ENCODE measurements at regions not wholly inside any gene's neighbourhood (a gene's known extent, or its start where the extent isn't known, plus 50 kb on each side); places are given as distances from the start of the nearest gene placed in this dataset.
"Not testable (repeated sequence)": the region's sequence is repeated elsewhere in the genome, so short reads cannot be mapped to it uniquely, and the experiment has no call there.

DNA sequence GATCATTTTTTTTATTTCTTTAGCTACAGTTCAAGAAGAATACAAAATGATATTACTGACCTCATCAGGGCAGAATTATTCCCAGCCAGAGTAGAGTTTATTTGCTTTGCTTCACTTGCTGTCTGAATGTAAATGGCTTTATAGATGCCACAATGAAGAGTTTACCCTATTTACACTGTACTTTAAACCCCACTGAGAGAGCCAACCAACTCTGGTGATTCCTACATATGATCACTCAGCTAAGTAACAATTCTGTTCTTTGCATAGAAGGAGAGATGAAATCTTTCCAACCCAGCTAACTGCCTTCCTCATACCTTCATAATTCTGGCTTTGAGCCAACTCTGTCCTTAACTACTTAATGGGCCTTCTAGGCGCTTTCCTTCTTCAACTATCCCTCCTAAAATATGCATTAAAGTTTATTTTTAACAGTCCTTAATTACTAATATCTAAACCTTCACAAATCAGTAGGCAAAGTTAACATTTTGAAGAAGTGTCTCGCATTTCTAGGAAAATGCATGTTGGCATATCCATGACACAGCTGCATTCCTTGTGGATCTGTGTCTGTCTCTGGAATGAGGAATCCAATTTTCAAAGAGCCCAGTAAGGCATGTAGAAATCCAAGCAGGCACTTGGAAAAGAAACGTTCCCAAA is 284.8 kb upstream of the GRAMD2B start:
- no peaks in the 10 kb centered on the region for H3K36me3 ChIP-seq (ENCODE audit: control insufficient read depth, insufficient read depth, low read length)
- H3K9me3 ChIP-seq (ENCODE audit: control insufficient read depth, insufficient read depth, low read length): no peaks in the 10 kb centered on the region
- H3K27ac ChIP-seq (ENCODE audit: low read depth, low read length): no peak overlapping the region
- H3K4me1 ChIP-seq (ENCODE audit: control insufficient read depth, insufficient read depth, low read length): no peaks in the 10 kb centered on the region
- 90% methylated on average over 2 of the region's 3 CpGs for WGBS (ENCODE audit: insufficient coverage)
- no peaks in the 10 kb centered on the region for H3K27me3 ChIP-seq (ENCODE audit: control insufficient read depth, insufficient read depth, low read length)
- no peak overlapping the region for H3K4me3 ChIP-seq (ENCODE audit: low read depth, low read length)
- DNase-seq (ENCODE audit: low read depth in 4 of 6, low spot score in 6 of 6): peak in 1 of 6 donors; percentile 62

GRCh38 chr5:126139086-126139485 is 284.1 kb upstream of the GRAMD2B start:
- H3K9me3 ChIP-seq (ENCODE audit: control insufficient read depth, insufficient read depth, low read length): no peaks in the 10 kb centered on the region
- H3K36me3 ChIP-seq (ENCODE audit: control insufficient read depth, insufficient read depth, low read length): no peaks in the 10 kb centered on the region
- DNase-seq (ENCODE audit: low read depth in 4 of 6, low spot score in 6 of 6): no peak
- H3K4me1 ChIP-seq (ENCODE audit: control insufficient read depth, insufficient read depth, low read length): no peaks in the 10 kb centered on the region
- H3K27ac ChIP-seq (ENCODE audit: low read depth, low read length): no peak overlapping the region
- WGBS (ENCODE audit: insufficient coverage): no CpG with 5 or more reads among the region's 2 CpGs
- H3K4me3 ChIP-seq (ENCODE audit: low read depth, low read length): no peak overlapping the region
- H3K27me3 ChIP-seq (ENCODE audit: control insufficient read depth, insufficient read depth, low read length): no peaks in the 10 kb centered on the region

GRCh38 chr5:126139773-126140172 is 283.4 kb upstream of the GRAMD2B start:
- Histone ChIP-seq H3K9me3 (ENCODE audit: control insufficient read depth, insufficient read depth, low read length) (no peaks in the 10 kb centered on the region), H3K27me3 (ENCODE audit: control insufficient read depth, insufficient read depth, low read length) (no peaks in the 10 kb centered on the region), H3K4me1 (ENCODE audit: control insufficient read depth, insufficient read depth, low read length) (no peaks in the 10 kb centered on the region), H3K27ac (ENCODE audit: low read depth, low read length) (no peak overlapping the region), H3K4me3 (ENCODE audit: low read depth, low read length) (no peak overlapping the region), H3K36me3 (ENCODE audit: control insufficient read depth, insufficient read depth, low read length) (no peaks in the 10 kb centered on the region)
- WGBS (ENCODE audit: insufficient coverage): 50% methylated on average over 1 of the region's 5 CpGs
- no peak for DNase-seq (ENCODE audit: low read depth in 4 of 6, low spot score in 6 of 6)

GRCh38 chr5:126143622-126144021 is 279.6 kb upstream of the GRAMD2B start:
- Histone ChIP-seq H3K36me3 (ENCODE audit: control insufficient read depth, insufficient read depth, low read length) (no peaks in the 10 kb centered on the region), H3K27me3 (ENCODE audit: control insufficient read depth, insufficient read depth, low read length) (no peaks in the 10 kb centered on the region), H3K4me3 (ENCODE audit: low read depth, low read length) (no peak overlapping the region), H3K9me3 (ENCODE audit: control insufficient read depth, insufficient read depth, low read length) (no peaks in the 10 kb centered on the region), H3K4me1 (ENCODE audit: control insufficient read depth, insufficient read depth, low read length) (no peaks in the 10 kb centered on the region), H3K27ac (ENCODE audit: low read depth, low read length) (no peak overlapping the region)
- no peak for DNase-seq (ENCODE audit: low read depth in 4 of 6, low spot score in 6 of 6)
- no CpG with 5 or more reads among the region's 2 CpGs for WGBS (ENCODE audit: insufficient coverage)

DNA sequence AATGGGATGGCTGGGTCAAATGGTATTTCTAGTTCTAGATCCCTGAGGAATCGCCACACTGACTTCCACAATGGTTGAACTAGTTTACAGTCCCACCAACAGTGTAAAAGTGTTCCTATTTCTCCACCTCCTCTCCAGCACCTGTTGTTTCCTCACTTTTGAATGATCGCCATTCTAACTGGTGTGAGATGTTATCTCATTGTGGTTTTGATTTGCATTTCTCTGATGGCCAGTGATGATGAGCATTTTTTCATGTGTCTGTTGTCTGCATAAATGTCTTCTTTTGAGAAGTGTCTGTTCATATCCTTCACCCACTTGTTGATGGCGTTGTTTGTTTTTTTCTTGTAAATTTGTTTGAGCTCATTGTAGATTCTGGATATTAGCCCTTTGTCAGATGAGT is 272.9 kb upstream of the GRAMD2B start:
- no CpG with 5 or more reads among the region's 3 CpGs for WGBS (ENCODE audit: insufficient coverage)
- not testable (repeated sequence) for DNase-seq (ENCODE audit: low read depth in 4 of 6, low spot score in 6 of 6); H3K27ac ChIP-seq (ENCODE audit: low read depth, low read length); H3K4me3 ChIP-seq (ENCODE audit: low read depth, low read length); H3K27me3 ChIP-seq (ENCODE audit: control insufficient read depth, insufficient read depth, low read length); H3K4me1 ChIP-seq (ENCODE audit: control insufficient read depth, insufficient read depth, low read length); H3K36me3 ChIP-seq (ENCODE audit: control insufficient read depth, insufficient read depth, low read length); H3K9me3 ChIP-seq (ENCODE audit: control insufficient read depth, insufficient read depth, low read length)

DNA sequence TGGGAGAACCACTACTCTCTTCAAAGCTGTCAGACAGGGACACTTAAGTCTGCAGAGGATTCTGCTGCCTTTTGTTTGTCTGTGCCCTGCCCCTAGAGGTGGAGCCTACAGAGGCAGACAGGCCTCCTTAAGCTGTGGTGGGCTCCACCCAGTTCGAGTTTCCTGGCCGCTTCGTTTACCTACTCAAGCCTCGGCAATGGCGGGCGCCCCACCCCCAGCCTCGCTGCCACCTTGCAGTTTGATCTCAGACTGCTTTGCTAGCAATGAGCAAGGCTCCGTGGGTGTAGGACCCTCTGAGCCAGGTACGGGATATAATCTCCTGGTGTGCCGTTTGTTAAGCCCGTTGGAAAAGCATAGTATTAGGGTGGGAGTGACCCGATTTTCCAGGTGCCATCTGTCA is 267.9 kb upstream of the GRAMD2B start:
- not testable (repeated sequence) for DNase-seq (ENCODE audit: low read depth in 4 of 6, low spot score in 6 of 6); H3K27me3 ChIP-seq (ENCODE audit: control insufficient read depth, insufficient read depth, low read length)

DNA sequence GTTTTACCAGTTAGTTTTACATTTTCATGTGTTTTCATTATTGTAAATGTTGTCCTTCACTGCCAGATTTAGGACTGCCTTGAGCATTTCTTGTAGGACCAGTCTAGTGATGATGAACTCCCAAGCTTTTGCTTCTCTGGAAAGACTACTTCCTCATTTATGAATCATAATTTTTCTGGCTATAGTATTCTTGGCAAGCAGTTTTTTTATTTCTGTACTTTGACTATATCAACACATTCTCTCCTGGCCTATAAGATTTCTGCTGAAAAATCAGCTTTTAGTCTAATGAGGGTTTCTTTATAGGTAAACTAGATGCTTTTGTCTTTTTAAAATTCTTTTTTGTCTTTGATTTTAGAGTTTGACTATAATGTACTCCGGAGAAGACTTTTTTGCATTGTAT is 256.8 kb upstream of the GRAMD2B start:
- H3K27ac ChIP-seq (ENCODE audit: low read depth, low read length): no peak overlapping the region
- H3K9me3 ChIP-seq (ENCODE audit: control insufficient read depth, insufficient read depth, low read length): peaks cover 7% of the 10 kb centered on the region
- WGBS (ENCODE audit: insufficient coverage): 100% methylated on average over 1 of the region's 1 CpG
- H3K4me1 ChIP-seq (ENCODE audit: control insufficient read depth, insufficient read depth, low read length): no peaks in the 10 kb centered on the region
- no peaks in the 10 kb centered on the region for H3K27me3 ChIP-seq (ENCODE audit: control insufficient read depth, insufficient read depth, low read length)
- H3K4me3 ChIP-seq (ENCODE audit: low read depth, low read length): no peak overlapping the region
- no peaks in the 10 kb centered on the region for H3K36me3 ChIP-seq (ENCODE audit: control insufficient read depth, insufficient read depth, low read length)
- no peak for DNase-seq (ENCODE audit: low read depth in 4 of 6, low spot score in 6 of 6)

More for the DNA sequence above, 267.9 kb upstream of the GRAMD2B start:
- H3K36me3 ChIP-seq (ENCODE audit: control insufficient read depth, insufficient read depth, low read length); H3K4me3 ChIP-seq (ENCODE audit: low read depth, low read length); H3K27ac ChIP-seq (ENCODE audit: low read depth, low read length); H3K9me3 ChIP-seq (ENCODE audit: control insufficient read depth, insufficient read depth, low read length); H3K4me1 ChIP-seq (ENCODE audit: control insufficient read depth, insufficient read depth, low read length): not testable (repeated sequence)
- 97% methylated on average over 5 of the region's 12 CpGs for WGBS (ENCODE audit: insufficient coverage)

GRCh38 chr5:126168785-126169184 is 254.4 kb upstream of the GRAMD2B start:
- Histone ChIP-seq H3K27ac (ENCODE audit: low read depth, low read length) (no peak overlapping the region), H3K9me3 (ENCODE audit: control insufficient read depth, insufficient read depth, low read length) (peaks cover 7% of the 10 kb centered on the region), H3K4me3 (ENCODE audit: low read depth, low read length) (no peak overlapping the region), H3K27me3 (ENCODE audit: control insufficient read depth, insufficient read depth, low read length) (no peaks in the 10 kb centered on the region), H3K4me1 (ENCODE audit: control insufficient read depth, insufficient read depth, low read length) (no peaks in the 10 kb centered on the region), H3K36me3 (ENCODE audit: control insufficient read depth, insufficient read depth, low read length) (no peaks in the 10 kb centered on the region)
- no peak for DNase-seq (ENCODE audit: low read depth in 4 of 6, low spot score in 6 of 6)
- 86% methylated on average over 1 of the region's 1 CpG for WGBS (ENCODE audit: insufficient coverage)

GRCh38 chr5:126171916-126172315 is 251.3 kb upstream of the GRAMD2B start:
- no peak for DNase-seq (ENCODE audit: low read depth in 4 of 6, low spot score in 6 of 6)
- H3K27ac ChIP-seq (ENCODE audit: low read depth, low read length): no peak overlapping the region
- H3K9me3 ChIP-seq (ENCODE audit: control insufficient read depth, insufficient read depth, low read length): peaks cover 8% of the 10 kb centered on the region
- H3K36me3 ChIP-seq (ENCODE audit: control insufficient read depth, insufficient read depth, low read length): no peaks in the 10 kb centered on the region
- H3K4me3 ChIP-seq (ENCODE audit: low read depth, low read length): no peak overlapping the region
- H3K27me3 ChIP-seq (ENCODE audit: control insufficient read depth, insufficient read depth, low read length): no peaks in the 10 kb centered on the region
- 97% methylated on average over 3 of the region's 3 CpGs for WGBS (ENCODE audit: insufficient coverage)
- no peaks in the 10 kb centered on the region for H3K4me1 ChIP-seq (ENCODE audit: control insufficient read depth, insufficient read depth, low read length)

GRCh38 chr5:126172812-126173211 is 250.4 kb upstream of the GRAMD2B start:
- Histone ChIP-seq H3K36me3 (ENCODE audit: control insufficient read depth, insufficient read depth, low read length) (no peaks in the 10 kb centered on the region), H3K27ac (ENCODE audit: low read depth, low read length) (no peak overlapping the region), H3K27me3 (ENCODE audit: control insufficient read depth, insufficient read depth, low read length) (no peaks in the 10 kb centered on the region), H3K4me3 (ENCODE audit: low read depth, low read length) (no peak overlapping the region), H3K4me1 (ENCODE audit: control insufficient read depth, insufficient read depth, low read length) (no peaks in the 10 kb centered on the region), H3K9me3 (ENCODE audit: control insufficient read depth, insufficient read depth, low read length) (peaks cover 8% of the 10 kb centered on the region)
- DNase-seq (ENCODE audit: low read depth in 4 of 6, low spot score in 6 of 6): no peak
- WGBS (ENCODE audit: insufficient coverage): no CpG with 5 or more reads among the region's 1 CpG
